PFSK-1 (cell line): ENCODE measurements at regions not wholly inside any gene's neighbourhood (a gene's known extent, or its start where the extent isn't known, plus 50 kb on each side); places are given as distances from the start of the nearest gene placed in this dataset.

Experiments used
- FOXP2 ChIP-seq: optimal IDR thresholded peaks from 2 replicates; pipeline ENCODE3; 2011; ENCODE audit warnings: borderline replicate concordance, control low read depth, inconsistent platforms; ENCODE audit not compliant: insufficient read depth; ENCODE audit errors: extremely low read length, extremely low read depth
- POLR2AphosphoS5 ChIP-seq: IDR thresholded peaks from 2 replicates; pipeline ENCODE4 v1.6.1; 2012; ENCODE audit warnings: low read depth, mild to moderate bottlenecking, control low read depth, low read length, moderate library complexity
- SIN3A ChIP-seq: IDR thresholded peaks from 2 replicates; pipeline ENCODE4 v1.6.1; 2012; ENCODE audit warnings: mild to moderate bottlenecking, low read length, moderate library complexity, borderline replicate concordance; ENCODE audit not compliant: insufficient read depth
- TAF1 ChIP-seq: IDR thresholded peaks from 2 replicates; pipeline ENCODE4 v1.6.1; 2012; ENCODE audit warnings: low read length, control low read depth, borderline replicate concordance; ENCODE audit not compliant: insufficient read depth
- TF ChIP-seq, protein P1 (sequence below), 2 experiments: IDR thresholded peaks; 2 replicates each; pipeline versions ENCODE4 v1.6.1 to v1.8.0; 2011 to 2012; ENCODE audit warnings: low read depth in 2 of 2, low read length in 2 of 2, control low read depth in 1 of 2, inconsistent platforms in 1 of 2, mild to moderate bottlenecking in 1 of 2, moderate library complexity in 1 of 2; ENCODE audit not compliant: insufficient read depth in 1 of 2

- TF ChIP-seq, protein P1, sequence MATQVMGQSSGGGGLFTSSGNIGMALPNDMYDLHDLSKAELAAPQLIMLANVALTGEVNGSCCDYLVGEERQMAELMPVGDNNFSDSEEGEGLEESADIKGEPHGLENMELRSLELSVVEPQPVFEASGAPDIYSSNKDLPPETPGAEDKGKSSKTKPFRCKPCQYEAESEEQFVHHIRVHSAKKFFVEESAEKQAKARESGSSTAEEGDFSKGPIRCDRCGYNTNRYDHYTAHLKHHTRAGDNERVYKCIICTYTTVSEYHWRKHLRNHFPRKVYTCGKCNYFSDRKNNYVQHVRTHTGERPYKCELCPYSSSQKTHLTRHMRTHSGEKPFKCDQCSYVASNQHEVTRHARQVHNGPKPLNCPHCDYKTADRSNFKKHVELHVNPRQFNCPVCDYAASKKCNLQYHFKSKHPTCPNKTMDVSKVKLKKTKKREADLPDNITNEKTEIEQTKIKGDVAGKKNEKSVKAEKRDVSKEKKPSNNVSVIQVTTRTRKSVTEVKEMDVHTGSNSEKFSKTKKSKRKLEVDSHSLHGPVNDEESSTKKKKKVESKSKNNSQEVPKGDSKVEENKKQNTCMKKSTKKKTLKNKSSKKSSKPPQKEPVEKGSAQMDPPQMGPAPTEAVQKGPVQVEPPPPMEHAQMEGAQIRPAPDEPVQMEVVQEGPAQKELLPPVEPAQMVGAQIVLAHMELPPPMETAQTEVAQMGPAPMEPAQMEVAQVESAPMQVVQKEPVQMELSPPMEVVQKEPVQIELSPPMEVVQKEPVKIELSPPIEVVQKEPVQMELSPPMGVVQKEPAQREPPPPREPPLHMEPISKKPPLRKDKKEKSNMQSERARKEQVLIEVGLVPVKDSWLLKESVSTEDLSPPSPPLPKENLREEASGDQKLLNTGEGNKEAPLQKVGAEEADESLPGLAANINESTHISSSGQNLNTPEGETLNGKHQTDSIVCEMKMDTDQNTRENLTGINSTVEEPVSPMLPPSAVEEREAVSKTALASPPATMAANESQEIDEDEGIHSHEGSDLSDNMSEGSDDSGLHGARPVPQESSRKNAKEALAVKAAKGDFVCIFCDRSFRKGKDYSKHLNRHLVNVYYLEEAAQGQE (IDR thresholded peaks at IDR 0.05; ENCODE audit: insufficient read depth in 1 of 2, low read depth in 2 of 2, low read length in 2 of 2), result no peak
- TF ChIP-seq TAF1 (no peak), POLR2AphosphoS5 (no peak), FOXP2 (peak; percentile 18), SIN3A (no peak)
Observed at GRCh38 chr2:57759822-57760300, 286.7 kb upstream of the VRK2 start.

GRCh38 chr2:57760381-57760801 lies 286.2 kb upstream of the VRK2 start:
- TF ChIP-seq, protein P1 (IDR thresholded peaks at IDR 0.05; ENCODE audit: insufficient read depth in 1 of 2, low read depth in 2 of 2, low read length in 2 of 2), result no peak
- TF ChIP-seq POLR2AphosphoS5 (no peak), TAF1 (no peak), FOXP2 (no peak), SIN3A (no peak)

DNA sequence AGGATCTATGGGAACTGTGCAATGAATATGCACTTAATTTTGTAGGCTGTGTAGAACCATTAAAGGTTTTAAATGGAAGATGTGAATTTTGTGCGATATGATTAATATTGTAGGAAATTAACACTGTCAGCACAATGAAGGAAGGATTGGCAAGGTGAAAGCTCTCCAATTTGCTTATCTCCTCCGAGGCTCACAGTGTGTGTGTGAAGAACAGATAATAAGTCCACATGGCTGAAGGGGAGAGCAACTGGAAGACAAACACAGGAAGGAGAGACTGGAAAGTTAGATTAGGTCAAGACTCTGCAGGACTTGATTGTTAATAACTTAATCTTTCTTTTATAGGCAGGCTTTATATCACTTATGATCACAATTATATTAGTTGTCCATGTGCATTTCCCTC lies 269.7 kb upstream of the VRK2 start:
- TF ChIP-seq, protein P1 (IDR thresholded peaks at IDR 0.05; ENCODE audit: insufficient read depth in 1 of 2, low read depth in 2 of 2, low read length in 2 of 2), result no peak
- no peak for TF ChIP-seq POLR2AphosphoS5
- TF ChIP-seq FOXP2, result no peak
- TF ChIP-seq TAF1, result no peak
- no peak for TF ChIP-seq SIN3A

- no peak for TF ChIP-seq POLR2AphosphoS5
- no peak for TF ChIP-seq TAF1
- no peak for TF ChIP-seq SIN3A
- TF ChIP-seq, protein P1 (IDR thresholded peaks at IDR 0.05; ENCODE audit: insufficient read depth in 1 of 2, low read depth in 2 of 2, low read length in 2 of 2), result no peak
- no peak for TF ChIP-seq FOXP2
Observed at GRCh38 chr2:57782587-57782986, 264.0 kb upstream of the VRK2 start.

- TF ChIP-seq SIN3A (no peak), POLR2AphosphoS5 (no peak), TAF1 (no peak), FOXP2 (no peak)
- TF ChIP-seq, protein P1 (IDR thresholded peaks at IDR 0.05; ENCODE audit: insufficient read depth in 1 of 2, low read depth in 2 of 2, low read length in 2 of 2), result no peak
Observed at GRCh38 chr2:57793310-57793709, 253.3 kb upstream of the VRK2 start.
